H9 (cell line): ENCODE measurements at regions not wholly inside any gene's neighbourhood (a gene's known extent, or its start where the extent isn't known, plus 50 kb on each side); places are given as distances from the start of the nearest gene placed in this dataset.
"Not testable (repeated sequence)": the region's sequence is repeated elsewhere in the genome, so short reads cannot be mapped to it uniquely, and the experiment has no call there.

ENCODE experiments used
- DNase-seq: peaks from one replicate; pipeline ENCODE4 v3.0.0-alpha.2; 2017
- H2AFZ ChIP-seq: one replicate; pipeline ENCODE4 v1.6.1; 2013; ENCODE audit warnings: mild to moderate bottlenecking, low read length, control low read depth, moderate library complexity
- H2AK5ac ChIP-seq: 2 replicates; pipeline ENCODE4 v1.6.1; 2013; ENCODE audit warnings: low read length, control low read depth, mixed read lengths; ENCODE audit not compliant: insufficient read length
- H2BK120ac ChIP-seq: one replicate; pipeline ENCODE4 v1.6.1; 2013; ENCODE audit warnings: low read depth, mild to moderate bottlenecking, low read length, control low read depth, inconsistent platforms; ENCODE audit not compliant: poor library complexity, severe bottlenecking
- H2BK12ac ChIP-seq: 2 replicates; pipeline ENCODE4 v1.6.1; 2013; ENCODE audit warnings: low read length, control low read depth, mixed read lengths, low read depth; ENCODE audit not compliant: insufficient read length
- H2BK15ac ChIP-seq: 2 replicates; pipeline ENCODE4 v1.6.1; 2013; ENCODE audit warnings: low read depth, low read length, control low read depth
- H2BK20ac ChIP-seq: one replicate; pipeline ENCODE4 v1.6.1; 2013; ENCODE audit warnings: low read depth, mild to moderate bottlenecking, low read length, control low read depth, inconsistent platforms; ENCODE audit not compliant: poor library complexity, severe bottlenecking
- H2BK5ac ChIP-seq: 2 replicates; pipeline ENCODE4 v1.6.1; 2013; ENCODE audit warnings: low read length, control low read depth, mixed read lengths; ENCODE audit not compliant: insufficient read length
- H3K14ac ChIP-seq: 2 replicates; pipeline ENCODE4 v1.6.1; 2013; ENCODE audit warnings: low read length, control low read depth; ENCODE audit not compliant: insufficient read depth
- H3K18ac ChIP-seq: 2 replicates; pipeline ENCODE4 v1.6.1; 2013; ENCODE audit warnings: low read depth, mild to moderate bottlenecking, mixed read lengths, low read length, control low read depth; ENCODE audit not compliant: insufficient read length
- H3K23ac ChIP-seq: 2 replicates; pipeline ENCODE4 v1.6.1; 2013; ENCODE audit warnings: low read length, control low read depth, mixed read lengths, low read depth; ENCODE audit not compliant: insufficient read length
- H3K23me2 ChIP-seq: 2 replicates; pipeline ENCODE4 v1.6.1; 2013; ENCODE audit warnings: low read depth, mild to moderate bottlenecking, mixed read lengths, low read length, control low read depth; ENCODE audit not compliant: insufficient read length, poor library complexity, severe bottlenecking
- H3K27ac ChIP-seq: 2 replicates; pipeline ENCODE4 v1.5.1; 2013; ENCODE audit warnings: low read length, control low read depth, mixed read lengths, low read depth; ENCODE audit not compliant: insufficient read length
- H3K27me3 ChIP-seq: 2 replicates; pipeline ENCODE4 v1.6.1; 2013; ENCODE audit warnings: low read length, control low read depth, inconsistent platforms; ENCODE audit not compliant: insufficient read depth
- H3K4ac ChIP-seq: 2 replicates; pipeline ENCODE4 v1.6.1; 2013; ENCODE audit warnings: low read depth, mild to moderate bottlenecking, control low read depth, inconsistent platforms, low read length, moderate library complexity
- H3K4me1 ChIP-seq: 2 replicates; pipeline ENCODE4 v1.6.1; 2013; ENCODE audit warnings: low read length, control low read depth, inconsistent platforms; ENCODE audit not compliant: insufficient read depth
- H3K4me2 ChIP-seq: 2 replicates; pipeline ENCODE4 v1.6.1; 2013; ENCODE audit warnings: low read length, control low read depth, mixed read lengths; ENCODE audit not compliant: insufficient read length, insufficient read depth
- H3K56ac ChIP-seq: 2 replicates; pipeline ENCODE4 v1.6.1; 2013; ENCODE audit warnings: low read depth, mild to moderate bottlenecking, mixed read lengths, low read length, control low read depth; ENCODE audit not compliant: insufficient read length
- H3K79me1 ChIP-seq: 2 replicates; pipeline ENCODE4 v1.6.1; 2013; ENCODE audit warnings: low read depth, mild to moderate bottlenecking, moderate library complexity, low read length, control low read depth, inconsistent platforms; ENCODE audit not compliant: insufficient read depth, poor library complexity, severe bottlenecking
- H3K79me2 ChIP-seq: 2 replicates; pipeline ENCODE4 v1.6.1; 2013; ENCODE audit warnings: low read length, control low read depth, inconsistent platforms; ENCODE audit not compliant: insufficient read depth
- H3K9ac ChIP-seq: 2 replicates; pipeline ENCODE4 v1.6.1; 2013; ENCODE audit warnings: low read length, control low read depth, mixed read lengths; ENCODE audit not compliant: insufficient read length; ENCODE audit errors: extremely low read depth
- H3K9me3 ChIP-seq: one replicate; pipeline ENCODE4 v1.6.1; 2013; ENCODE audit warnings: low read depth, low read length, inconsistent platforms; ENCODE audit not compliant: control insufficient read depth
- H3T11ph ChIP-seq: one replicate; pipeline ENCODE4 v1.6.1; 2013; ENCODE audit warnings: mild to moderate bottlenecking, low read length, control low read depth, inconsistent platforms
- H4K20me1 ChIP-seq: one replicate; pipeline ENCODE4 v1.6.1; 2013; ENCODE audit not compliant: control insufficient read depth, insufficient read length, insufficient read depth
- H4K5ac ChIP-seq: 2 replicates; pipeline ENCODE4 v1.6.1; 2013; ENCODE audit warnings: low read depth, mild to moderate bottlenecking, mixed read lengths, low read length, control low read depth; ENCODE audit not compliant: insufficient read length
- H4K8ac ChIP-seq: replicated peaks from 2 replicates; pipeline ENCODE4 v1.6.1; 2013; ENCODE audit warnings: low read length, control low read depth, mixed read lengths, low read depth; ENCODE audit not compliant: insufficient read length
- H4K91ac ChIP-seq: 2 replicates; pipeline ENCODE4 v1.6.1; 2013; ENCODE audit warnings: low read depth, mild to moderate bottlenecking, moderate library complexity, mixed read lengths, low read length, control low read depth; ENCODE audit not compliant: insufficient read length
- H3K27ac Mint-ChIP-seq, 3 experiments: 2 replicates in 2 of 3; 3 replicates in 1 of 3; pipeline ENCODE4 v1.8.0; 2020 to 2021; ENCODE audit warnings: mixed read lengths in 3 of 3, mild to moderate bottlenecking in 1 of 3, moderate library complexity in 1 of 3
- H3K27me3 Mint-ChIP-seq: 2 replicates; pipeline ENCODE4 v1.8.0; 2021; ENCODE audit warnings: low read depth, mild to moderate bottlenecking, moderate library complexity, mixed read lengths
- H3K36me3 Mint-ChIP-seq, 3 experiments: 2 replicates in 2 of 3; 3 replicates in 1 of 3; pipeline ENCODE4 v1.8.0; 2020 to 2021; ENCODE audit warnings: low read depth in 3 of 3, mixed read lengths in 3 of 3; ENCODE audit not compliant: insufficient read depth in 1 of 3
- H3K4me1 Mint-ChIP-seq, 2 experiments: 2 replicates each; pipeline ENCODE4 v1.8.0; 2020; ENCODE audit warnings: mixed read lengths in 2 of 2
- H3K4me3 Mint-ChIP-seq, 2 experiments: 2 replicates in 1 of 2; 3 replicates in 1 of 2; pipeline ENCODE4 v1.8.0; 2020 to 2021; ENCODE audit warnings: mild to moderate bottlenecking in 2 of 2, mixed read lengths in 2 of 2, moderate library complexity in 1 of 2
- H3K9me3 Mint-ChIP-seq, 2 experiments: 2 replicates in 1 of 2; 3 replicates in 1 of 2; pipeline ENCODE4 v1.8.0; 2020; ENCODE audit warnings: mild to moderate bottlenecking in 2 of 2, mixed read lengths in 2 of 2, moderate library complexity in 1 of 2
- CTCF ChIP-seq: fragments of 200-600 bp; sonication (generic); conservative IDR thresholded peaks from 3 replicates; pipeline ENCODE4 v1.8.0; 2021; ENCODE audit warnings: antibody characterized with exemption, mild to moderate bottlenecking
- WGBS: extraction: QIAGEN DNeasy Blood & Tissue Kit; methylation state at CpG from one replicate; pipeline ENCODE4 v1.1.7; 2013; ENCODE audit warnings: missing lambda C conversion rate, low lambda C conversion rate, mixed read lengths; ENCODE audit not compliant: insufficient read length; ENCODE audit errors: extremely low coverage; 5-methylcytosine and 5-hydroxymethylcytosine counted together

DNA sequence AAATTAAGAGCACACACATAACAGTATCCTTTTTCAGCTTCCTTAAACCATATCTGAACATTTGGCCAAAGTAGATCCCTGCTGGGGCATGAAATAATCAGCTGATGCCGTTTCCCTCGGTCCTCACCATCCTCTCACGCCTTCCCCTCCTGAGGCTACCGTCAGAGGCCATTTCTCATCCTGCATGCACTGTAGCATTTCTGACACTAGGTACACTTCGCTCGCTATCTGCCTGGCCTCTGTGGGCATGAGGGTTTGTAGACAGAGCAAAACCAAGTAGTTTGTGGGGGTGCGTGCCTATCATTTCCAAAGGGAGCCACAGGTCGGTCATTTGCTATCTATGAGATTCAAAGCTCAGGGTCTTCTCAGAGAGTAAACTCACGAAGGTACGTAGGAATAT lies 131.9 kb downstream of the BOD1 start:
- no peak for DNase-seq
- Histone ChIP-seq H3K9ac (no peak overlapping the region), H4K5ac (no peak overlapping the region), H2BK20ac (no peak overlapping the region), H4K8ac (no peak overlapping the region), H3K79me1 (no peaks in the 10 kb centered on the region), H3K79me2 (no peaks in the 10 kb centered on the region), H3K14ac (no peak overlapping the region), H2BK120ac (no peak overlapping the region), H2BK5ac (no peak overlapping the region), H3K4ac (no peak overlapping the region), H2AFZ (no peak overlapping the region), H3K27ac (no peak overlapping the region), H3K9me3 (no peaks in the 10 kb centered on the region), H3T11ph (no peak overlapping the region), H3K23me2 (no peaks in the 10 kb centered on the region), H4K20me1 (no peaks in the 10 kb centered on the region), H2BK12ac (no peak overlapping the region), H2AK5ac (no peak overlapping the region), H4K91ac (no peak overlapping the region), H3K23ac (no peak overlapping the region), H3K4me1 (no peaks in the 10 kb centered on the region), H2BK15ac (no peak overlapping the region), H3K18ac (no peak overlapping the region), H3K27me3 (no peaks in the 10 kb centered on the region; the same call in 1 of the 2 replicates), H3K4me2 (no peak overlapping the region), H3K56ac (no peak overlapping the region)
- Mint-ChIP-seq H3K36me3 (no peaks in the 10 kb centered on the region), H3K9me3 (no peaks in the 10 kb centered on the region), H3K27me3 (peaks cover 6% of the 10 kb centered on the region), H3K4me1 (peaks cover 0 to 6% of the 10 kb centered on the region in 2 experiments; a peak in 1 of 4 replicates), H3K4me3 (no peak overlapping the region), H3K27ac (no peak overlapping the region)
- TF ChIP-seq CTCF, result no peak
- WGBS, result no CpG with 5 or more reads among the region's 10 CpGs

DNA sequence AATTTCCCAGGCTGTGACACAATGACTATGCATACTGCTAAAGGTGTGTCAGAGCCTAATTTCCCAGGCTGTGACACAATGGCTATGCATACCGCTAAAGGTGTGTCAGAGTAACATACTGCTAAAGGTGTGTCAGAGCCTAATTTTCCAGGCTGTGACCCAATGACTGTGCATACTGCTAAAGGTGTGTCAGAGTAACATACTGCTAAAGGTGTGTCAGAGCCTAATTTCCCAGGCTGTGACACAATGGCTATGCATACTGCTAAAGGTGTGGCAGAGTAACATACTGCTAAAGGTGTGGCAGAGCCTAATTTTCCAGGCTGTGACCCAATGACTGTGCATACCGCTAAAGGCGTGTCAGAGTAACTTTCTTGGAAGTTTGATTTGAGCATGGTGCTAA lies 132.9 kb downstream of the BOD1 start:
- not testable (repeated sequence) for H3K9ac ChIP-seq, H2BK20ac ChIP-seq, H3K4me1 ChIP-seq, H2BK120ac ChIP-seq, H3K56ac ChIP-seq, H3K4me1 Mint-ChIP-seq, H3K27me3 ChIP-seq, H2BK5ac ChIP-seq, H3K4ac ChIP-seq, H2AFZ ChIP-seq, H4K20me1 ChIP-seq, H4K5ac ChIP-seq, H3T11ph ChIP-seq, H3K4me3 Mint-ChIP-seq, H2BK12ac ChIP-seq, H3K36me3 Mint-ChIP-seq, H4K8ac ChIP-seq, H3K79me2 ChIP-seq, H2BK15ac ChIP-seq, H2AK5ac ChIP-seq, H3K27ac ChIP-seq, H3K9me3 Mint-ChIP-seq, H3K18ac ChIP-seq, H3K9me3 ChIP-seq, H3K4me2 ChIP-seq, H3K23ac ChIP-seq, H3K14ac ChIP-seq, DNase-seq, H4K91ac ChIP-seq, H3K27ac Mint-ChIP-seq, H3K23me2 ChIP-seq, H3K79me1 ChIP-seq
- H3K27me3 Mint-ChIP-seq, result peaks cover 11% of the 10 kb centered on the region
- WGBS, result no CpG with 5 or more reads among the region's 3 CpGs
